ENCODE measurements at regions not wholly inside any gene's neighbourhood (a gene's known extent, or its start where the extent isn't known, plus 50 kb on each side); places are given as distances from the start of the nearest gene placed in this dataset.
A peak's percentile ranks its signal among the peaks of the same experiment; 100 is the strongest.

- H3K4me1 ChIP-seq (ENCODE audit: control insufficient read depth, insufficient read depth, low read length): peaks cover 69% of the 10 kb centered on the region
- no CpG with 5 or more reads among the region's 14 CpGs for WGBS (ENCODE audit: insufficient coverage, low lambda C conversion rate)
- H3K9me3 ChIP-seq (ENCODE audit: control insufficient read depth, low read depth, low read length): no peaks in the 10 kb centered on the region
- H3K4me3 ChIP-seq (ENCODE audit: low read length): no peak overlapping the region
- peak in 1 of 2 donors; percentile 68 for DNase-seq
- no peaks in the 10 kb centered on the region for H3K27me3 ChIP-seq (ENCODE audit: control insufficient read depth, insufficient read depth, low read length)
- H3K36me3 ChIP-seq (ENCODE audit: control insufficient read depth, insufficient read depth, low read length): no peaks in the 10 kb centered on the region
- no peak overlapping the region for H3K27ac ChIP-seq (ENCODE audit: low read length)
Measured at GRCh38 chr5:135135530-135136226, 101.7 kb upstream of the PITX1 start.

DNA sequence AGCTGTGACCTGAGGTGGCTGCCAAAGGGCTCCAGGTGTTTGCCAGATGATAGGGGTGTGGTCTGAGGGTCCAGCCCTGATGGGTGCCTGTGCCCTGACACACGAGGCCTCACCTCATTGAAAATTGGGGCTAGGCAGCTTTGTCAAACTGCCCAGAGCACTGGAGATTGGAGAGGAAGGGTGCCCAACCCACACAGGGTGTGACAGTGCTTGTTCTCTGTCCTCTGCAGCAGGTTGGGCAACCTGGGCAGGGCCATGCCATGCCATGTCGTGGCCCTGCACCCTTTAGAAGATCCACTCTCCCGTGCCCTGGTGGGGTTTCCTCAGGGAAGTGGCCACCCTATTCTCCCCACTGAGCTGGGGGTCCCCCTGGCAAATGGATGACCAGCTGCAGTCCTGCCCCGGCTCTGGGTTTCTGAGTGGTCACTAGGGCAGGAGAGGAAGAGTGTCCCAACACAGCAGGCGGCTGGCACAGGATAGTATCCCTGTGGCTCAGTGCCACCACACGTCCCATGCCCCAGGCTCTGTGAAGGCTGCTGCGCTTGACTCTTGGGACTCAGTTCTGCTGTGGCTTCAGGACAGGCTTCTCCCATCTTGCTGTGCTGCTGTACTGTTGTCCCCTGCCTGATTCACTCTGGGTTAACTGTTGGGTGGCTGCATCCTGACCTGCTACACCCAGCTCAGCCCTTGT lies 100.8 kb upstream of the PITX1 start:
- Histone ChIP-seq H3K27me3 (ENCODE audit: control insufficient read depth, insufficient read depth, low read length) (no peaks in the 10 kb centered on the region), H3K27ac (ENCODE audit: low read length) (peak overlapping the region; percentile 78), H3K4me3 (ENCODE audit: low read length) (no peak overlapping the region), H3K9me3 (ENCODE audit: control insufficient read depth, low read depth, low read length) (no peaks in the 10 kb centered on the region), H3K4me1 (ENCODE audit: control insufficient read depth, insufficient read depth, low read length) (peaks cover 68% of the 10 kb centered on the region), H3K36me3 (ENCODE audit: control insufficient read depth, insufficient read depth, low read length) (no peaks in the 10 kb centered on the region)
- no CpG with 5 or more reads among the region's 7 CpGs for WGBS (ENCODE audit: insufficient coverage, low lambda C conversion rate)
- no peak for DNase-seq

- H3K9me3 ChIP-seq (ENCODE audit: control insufficient read depth, low read depth, low read length): no peaks in the 10 kb centered on the region
- WGBS (ENCODE audit: insufficient coverage, low lambda C conversion rate): no CpG with 5 or more reads among the region's 18 CpGs
- DNase-seq: peak; percentile 97 to 99
- H3K36me3 ChIP-seq (ENCODE audit: control insufficient read depth, insufficient read depth, low read length): no peaks in the 10 kb centered on the region
- no peak overlapping the region for H3K4me3 ChIP-seq (ENCODE audit: low read length)
- no peaks in the 10 kb centered on the region for H3K27me3 ChIP-seq (ENCODE audit: control insufficient read depth, insufficient read depth, low read length)
- peaks cover 67% of the 10 kb centered on the region for H3K4me1 ChIP-seq (ENCODE audit: control insufficient read depth, insufficient read depth, low read length)
- H3K27ac ChIP-seq (ENCODE audit: low read length): peak overlapping the region; percentile 78
Measured at GRCh38 chr5:135133698-135134515, 99.9 kb upstream of the PITX1 start.

DNA sequence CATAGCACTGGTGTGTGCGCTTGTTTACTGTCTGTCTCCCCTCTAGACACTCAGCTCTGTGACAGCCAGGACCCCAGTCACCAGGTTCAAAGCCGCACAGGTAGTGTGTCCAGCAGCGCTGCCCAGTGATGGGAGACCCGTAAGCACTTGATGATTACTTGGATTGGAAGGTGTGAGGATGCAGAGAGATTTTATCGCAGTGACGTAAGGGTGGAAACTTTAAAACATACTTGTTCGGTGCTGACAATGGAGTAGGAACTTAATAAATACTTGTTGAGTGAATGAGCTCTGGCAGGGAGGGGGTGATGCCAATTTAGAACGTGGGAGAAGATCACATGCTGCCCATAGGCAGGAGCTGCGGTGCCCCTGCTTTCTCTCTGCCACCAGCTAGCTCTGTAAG lies 99.2 kb upstream of the PITX1 start:
- DNase-seq: no peak
- 70% methylated on average over 2 of the region's 9 CpGs for WGBS (ENCODE audit: insufficient coverage, low lambda C conversion rate)
- H3K4me3 ChIP-seq (ENCODE audit: low read length): no peak overlapping the region
- H3K27ac ChIP-seq (ENCODE audit: low read length): peak overlapping the region; percentile 78
- H3K36me3 ChIP-seq (ENCODE audit: control insufficient read depth, insufficient read depth, low read length): no peaks in the 10 kb centered on the region
- H3K27me3 ChIP-seq (ENCODE audit: control insufficient read depth, insufficient read depth, low read length): no peaks in the 10 kb centered on the region
- no peaks in the 10 kb centered on the region for H3K9me3 ChIP-seq (ENCODE audit: control insufficient read depth, low read depth, low read length)
- peaks cover 68% of the 10 kb centered on the region for H3K4me1 ChIP-seq (ENCODE audit: control insufficient read depth, insufficient read depth, low read length)

DNA sequence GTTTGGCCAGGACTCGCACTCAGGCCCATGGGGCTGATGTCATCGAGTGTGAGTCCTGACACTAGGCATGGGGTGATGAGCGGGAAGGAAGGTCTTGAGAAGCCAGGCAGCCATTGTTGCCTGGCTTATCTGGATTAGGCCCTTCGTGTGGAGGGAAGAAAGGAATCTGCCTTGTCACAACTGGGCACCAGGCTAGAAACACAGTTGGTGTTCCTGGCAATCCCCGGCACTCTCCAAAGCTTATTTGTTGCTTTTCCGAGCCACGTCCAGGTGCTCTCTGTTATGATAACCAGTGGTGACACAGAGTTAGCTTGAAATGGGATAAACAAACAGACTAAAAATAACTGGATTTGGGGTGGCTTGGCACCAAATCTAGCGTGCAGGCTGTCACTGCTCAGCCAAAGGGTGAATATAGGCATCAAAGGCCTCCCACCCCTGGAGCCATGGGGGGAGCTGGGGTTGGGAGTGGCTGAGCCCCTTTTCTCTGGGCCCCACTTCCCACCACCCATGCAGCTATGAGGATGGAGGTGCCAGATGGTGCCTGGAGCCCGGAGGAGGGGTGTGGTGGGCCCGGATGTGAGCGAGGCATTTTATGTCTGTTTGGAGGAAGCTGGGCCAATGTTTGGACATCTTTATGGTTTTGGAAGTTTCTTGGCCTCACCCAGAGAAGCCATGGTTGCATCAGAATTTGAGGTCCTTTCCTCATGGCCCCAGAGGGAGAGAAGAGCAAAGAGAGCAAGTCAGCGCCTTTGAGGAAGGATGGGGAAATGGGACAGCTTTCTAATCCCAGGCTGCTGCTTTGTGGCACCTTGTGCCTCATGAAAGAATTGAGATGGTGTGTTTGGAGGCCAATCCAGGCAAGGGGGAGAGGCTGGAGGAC lies 98.0 kb upstream of the PITX1 start:
- no peaks in the 10 kb centered on the region for H3K27me3 ChIP-seq (ENCODE audit: control insufficient read depth, insufficient read depth, low read length)
- WGBS (ENCODE audit: insufficient coverage, low lambda C conversion rate): no CpG with 5 or more reads among the region's 12 CpGs
- H3K4me3 ChIP-seq (ENCODE audit: low read length): no peak overlapping the region
- no peak for DNase-seq
- no peak overlapping the region for H3K27ac ChIP-seq (ENCODE audit: low read length)
- H3K9me3 ChIP-seq (ENCODE audit: control insufficient read depth, low read depth, low read length): no peaks in the 10 kb centered on the region
- no peaks in the 10 kb centered on the region for H3K36me3 ChIP-seq (ENCODE audit: control insufficient read depth, insufficient read depth, low read length)
- H3K4me1 ChIP-seq (ENCODE audit: control insufficient read depth, insufficient read depth, low read length): peaks cover 73% of the 10 kb centered on the region

DNA sequence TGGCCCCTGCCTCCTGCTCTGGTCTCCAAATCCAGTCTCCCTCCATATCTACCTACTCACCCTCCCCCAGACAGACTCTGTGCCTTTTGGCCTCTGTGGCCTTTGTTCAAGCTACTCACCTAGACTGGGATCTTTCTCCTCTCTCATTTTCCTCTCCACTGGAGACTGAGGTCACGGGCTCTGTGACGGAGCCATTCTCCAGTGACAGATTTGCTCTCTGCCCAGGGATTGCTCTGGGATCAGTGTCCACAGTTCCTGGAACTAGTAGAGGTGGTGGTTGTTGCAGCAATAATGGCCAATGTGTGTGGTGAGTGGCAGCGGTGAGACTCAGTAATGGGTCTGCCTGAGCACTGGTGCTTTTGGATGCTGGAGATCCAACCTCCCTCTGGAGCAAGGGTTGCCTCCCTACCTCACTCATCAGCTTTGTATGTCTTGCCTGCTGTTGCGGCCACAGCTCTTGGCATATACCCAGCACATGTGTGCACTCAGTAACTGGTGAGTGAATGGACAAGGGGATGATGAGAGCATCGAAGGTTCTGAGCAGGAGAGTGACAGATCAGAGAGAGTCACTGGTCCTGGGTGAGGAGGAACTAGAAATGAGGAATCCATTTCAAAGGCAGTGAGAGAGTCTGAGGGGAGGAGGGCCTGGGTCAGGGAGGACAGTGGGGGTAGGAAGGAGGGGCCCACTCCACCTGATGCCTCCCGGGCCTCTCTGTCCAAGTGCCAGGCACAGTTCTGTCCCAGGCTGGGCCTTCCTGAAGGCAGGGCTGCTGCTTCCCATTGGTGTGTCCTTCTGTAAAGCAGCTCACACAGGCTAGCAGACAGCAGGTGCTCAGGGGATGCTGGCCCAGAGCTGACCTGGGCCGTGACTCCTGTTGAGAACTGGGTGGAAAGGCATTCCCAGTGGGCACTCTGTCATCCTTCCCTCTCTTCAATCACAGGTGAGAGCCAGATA lies 96.5 kb upstream of the PITX1 start:
- Histone ChIP-seq H3K4me1 (ENCODE audit: control insufficient read depth, insufficient read depth, low read length) (peaks cover 64% of the 10 kb centered on the region), H3K4me3 (ENCODE audit: low read length) (no peak overlapping the region), H3K9me3 (ENCODE audit: control insufficient read depth, low read depth, low read length) (no peaks in the 10 kb centered on the region), H3K27ac (ENCODE audit: low read length) (peak overlapping the region; percentile 53), H3K36me3 (ENCODE audit: control insufficient read depth, insufficient read depth, low read length) (no peaks in the 10 kb centered on the region), H3K27me3 (ENCODE audit: control insufficient read depth, insufficient read depth, low read length) (no peaks in the 10 kb centered on the region)
- WGBS (ENCODE audit: insufficient coverage, low lambda C conversion rate): no CpG with 5 or more reads among the region's 7 CpGs
- DNase-seq: peak in 1 of 2 donors; percentile 80

DNA sequence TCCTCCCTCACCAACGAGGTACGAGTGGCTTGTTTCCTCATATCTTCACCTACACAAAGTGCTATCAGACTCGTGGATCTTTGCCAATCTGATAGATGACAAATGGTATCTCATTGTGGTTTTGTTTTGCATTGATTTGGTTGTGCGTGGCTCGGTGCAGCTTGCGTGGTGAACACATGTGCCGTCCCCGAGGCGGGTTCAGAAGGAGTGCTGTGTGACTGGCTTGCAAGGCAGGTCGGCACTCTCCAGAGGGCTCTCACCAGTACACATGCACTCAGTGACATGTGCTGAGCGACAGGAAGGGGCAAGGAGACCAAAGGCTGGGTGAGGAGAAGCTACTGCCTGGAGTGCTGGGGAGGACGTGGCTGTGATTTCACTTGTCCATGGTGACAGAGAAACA lies 95.3 kb upstream of the PITX1 start:
- peaks cover 1% of the 10 kb centered on the region for H3K27me3 ChIP-seq (ENCODE audit: control insufficient read depth, insufficient read depth, low read length)
- peaks cover 51% of the 10 kb centered on the region for H3K4me1 ChIP-seq (ENCODE audit: control insufficient read depth, insufficient read depth, low read length)
- H3K27ac ChIP-seq (ENCODE audit: low read length): no peak overlapping the region
- no peaks in the 10 kb centered on the region for H3K9me3 ChIP-seq (ENCODE audit: control insufficient read depth, low read depth, low read length)
- DNase-seq: no peak
- H3K4me3 ChIP-seq (ENCODE audit: low read length): no peak overlapping the region
- WGBS (ENCODE audit: insufficient coverage, low lambda C conversion rate): no CpG with 5 or more reads among the region's 12 CpGs
- H3K36me3 ChIP-seq (ENCODE audit: control insufficient read depth, insufficient read depth, low read length): no peaks in the 10 kb centered on the region

DNA sequence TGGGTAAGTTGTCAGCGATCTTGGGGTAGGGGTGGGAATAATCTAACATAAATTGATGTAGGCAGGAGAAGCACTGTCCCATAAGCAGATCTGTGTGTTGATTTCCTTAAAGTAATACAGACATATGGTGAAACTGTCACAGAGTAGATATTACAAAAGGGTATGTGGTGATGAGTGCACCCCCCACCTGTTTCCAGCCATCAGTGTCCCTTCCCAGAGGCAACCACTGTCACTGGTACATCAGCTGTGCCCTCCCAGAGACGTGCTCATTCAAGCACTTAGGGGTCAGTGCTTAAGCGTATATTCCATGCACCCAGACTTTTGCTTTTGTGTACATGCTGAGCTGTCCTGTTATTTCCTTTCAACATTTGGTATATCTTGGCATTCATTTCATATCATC lies 94.3 kb upstream of the PITX1 start:
- no peaks in the 10 kb centered on the region for H3K36me3 ChIP-seq (ENCODE audit: control insufficient read depth, insufficient read depth, low read length)
- WGBS (ENCODE audit: insufficient coverage, low lambda C conversion rate): no CpG with 5 or more reads among the region's 3 CpGs
- no peak for DNase-seq
- no peak overlapping the region for H3K27ac ChIP-seq (ENCODE audit: low read length)
- H3K27me3 ChIP-seq (ENCODE audit: control insufficient read depth, insufficient read depth, low read length): peaks cover 10% of the 10 kb centered on the region
- H3K9me3 ChIP-seq (ENCODE audit: control insufficient read depth, low read depth, low read length): no peaks in the 10 kb centered on the region
- H3K4me1 ChIP-seq (ENCODE audit: control insufficient read depth, insufficient read depth, low read length): peaks cover 44% of the 10 kb centered on the region
- no peak overlapping the region for H3K4me3 ChIP-seq (ENCODE audit: low read length)

DNA sequence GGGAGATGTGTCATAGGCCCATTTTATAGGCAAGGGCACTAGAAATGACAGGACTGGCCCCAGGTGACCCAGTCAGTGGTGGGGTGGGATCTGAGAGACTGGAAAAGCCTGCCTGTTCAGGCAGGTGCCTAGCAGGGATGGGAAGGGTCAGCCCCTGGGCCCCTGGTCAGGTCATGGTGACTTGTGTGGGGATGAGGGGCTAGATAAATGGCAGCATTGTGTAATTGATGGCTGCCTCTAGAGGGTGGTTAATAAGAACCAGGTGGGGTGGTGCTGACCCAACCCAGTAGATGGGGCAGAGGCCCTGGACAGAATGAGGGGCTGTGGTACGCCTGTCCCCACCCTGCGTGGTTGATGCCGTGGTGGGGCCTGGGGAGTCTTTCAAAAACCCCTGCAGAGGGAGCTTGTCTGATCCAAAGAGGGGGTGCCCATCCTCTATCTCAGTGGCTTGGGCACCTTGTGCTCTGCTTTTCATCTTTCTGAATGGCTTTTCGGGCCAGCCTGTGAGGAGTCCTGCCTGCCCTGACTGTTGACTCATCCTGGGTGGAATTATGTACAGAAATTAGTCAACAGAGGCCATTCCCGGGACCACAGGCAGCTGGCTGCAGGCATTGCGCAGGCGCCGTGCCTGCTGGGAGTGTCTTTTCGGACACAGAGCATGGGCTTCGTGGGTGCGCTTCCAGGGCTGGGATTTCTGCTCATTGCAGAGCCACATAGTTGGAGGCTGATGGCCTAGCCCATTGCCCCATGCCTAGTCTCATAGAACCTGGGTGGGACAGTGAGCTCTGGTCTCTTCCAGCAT lies 93.6 kb upstream of the PITX1 start:
- peaks cover 37% of the 10 kb centered on the region for H3K4me1 ChIP-seq (ENCODE audit: control insufficient read depth, insufficient read depth, low read length)
- H3K9me3 ChIP-seq (ENCODE audit: control insufficient read depth, low read depth, low read length): no peaks in the 10 kb centered on the region
- H3K27me3 ChIP-seq (ENCODE audit: control insufficient read depth, insufficient read depth, low read length): peaks cover 12% of the 10 kb centered on the region
- WGBS (ENCODE audit: insufficient coverage, low lambda C conversion rate): no CpG with 5 or more reads among the region's 11 CpGs
- no peak overlapping the region for H3K4me3 ChIP-seq (ENCODE audit: low read length)
- no peak overlapping the region for H3K27ac ChIP-seq (ENCODE audit: low read length)
- H3K36me3 ChIP-seq (ENCODE audit: control insufficient read depth, insufficient read depth, low read length): no peaks in the 10 kb centered on the region
- DNase-seq: no peak
